Lung (tissue), 11 donors: ENCODE measurements at regions not wholly inside any gene's neighbourhood (a gene's known extent, or its start where the extent isn't known, plus 50 kb on each side); places are given as distances from the start of the nearest gene placed in this dataset.

Experiments
- ATAC-seq: fragments of 200-7000 bp; cut with Tn5 transposase; one replicate; pipeline ENCODE4 v1.9.1; 2020; ENCODE audit warnings: moderate number of reproducible peaks; ENCODE audit not compliant: insufficient read depth, low FRiP score
- DNase-seq, 3 donors: peaks; one replicate each; pipeline ENCODE4 v3.0.0-alpha.2; 2013 to 2017
- H3K27ac ChIP-seq, 2 donors: one replicate each; pipeline ENCODE4 v1.5.1; 2013; ENCODE audit warnings: mild to moderate bottlenecking in 2 of 2, moderate library complexity in 2 of 2, control low read depth in 1 of 2, inconsistent platforms in 1 of 2, low read depth in 1 of 2, low read length in 1 of 2
- H3K27me3 ChIP-seq, 3 donors: one replicate each; pipeline ENCODE4 v1.5.1; 2013; ENCODE audit warnings: low read length in 2 of 3; ENCODE audit not compliant: control insufficient read depth in 3 of 3, insufficient read depth in 3 of 3
- H3K36me3 ChIP-seq, 4 donors: one replicate each; pipeline ENCODE4 v1.5.1; 2013; ENCODE audit warnings: low read length in 4 of 4, mild to moderate bottlenecking in 1 of 4, moderate library complexity in 1 of 4; ENCODE audit not compliant: control insufficient read depth in 4 of 4, insufficient read depth in 4 of 4
- H3K4me1 ChIP-seq, 5 donors: one replicate each; pipeline ENCODE4 v1.5.1; 2013; ENCODE audit warnings: low read length in 5 of 5, mild to moderate bottlenecking in 2 of 5, moderate library complexity in 1 of 5; ENCODE audit not compliant: control insufficient read depth in 5 of 5, insufficient read depth in 5 of 5
- H3K4me3 ChIP-seq: one replicate; pipeline ENCODE4 v1.5.1; 2013; ENCODE audit warnings: mild to moderate bottlenecking, control low read depth, moderate library complexity
- H3K9ac ChIP-seq, 2 donors: one replicate each; pipeline ENCODE4 v1.5.1; 2013; ENCODE audit warnings: low read length in 2 of 2, control low read depth in 1 of 2; ENCODE audit not compliant: insufficient read depth in 1 of 2
- H3K9me3 ChIP-seq, 4 donors: one replicate each; pipeline ENCODE4 v1.5.1; 2013; ENCODE audit warnings: low read length in 3 of 4, mild to moderate bottlenecking in 1 of 4, moderate library complexity in 1 of 4; ENCODE audit not compliant: control insufficient read depth in 4 of 4, insufficient read depth in 3 of 4
- WGBS, 2 donors: extraction: QIAGEN DNeasy Blood & Tissue Kit; methylation state at CpG; one replicate each; pipeline ENCODE4 v1.1.7; 2013; 5-methylcytosine and 5-hydroxymethylcytosine counted together
- TF ChIP-seq, protein P1 (sequence below): IDR thresholded peaks from 2 replicates; pipeline ENCODE4 v1.5.1; 2012; ENCODE audit warnings: mild to moderate bottlenecking; ENCODE audit errors: control extremely low read depth, extremely low read depth
- donor health status: control.
- donor health status: control.
- donor health status: Bipolar disorder and iron deficiency.
- donor health status: healthy.
- donor health status: DM: yes; HTN: yes; CAD: no.

DNA sequence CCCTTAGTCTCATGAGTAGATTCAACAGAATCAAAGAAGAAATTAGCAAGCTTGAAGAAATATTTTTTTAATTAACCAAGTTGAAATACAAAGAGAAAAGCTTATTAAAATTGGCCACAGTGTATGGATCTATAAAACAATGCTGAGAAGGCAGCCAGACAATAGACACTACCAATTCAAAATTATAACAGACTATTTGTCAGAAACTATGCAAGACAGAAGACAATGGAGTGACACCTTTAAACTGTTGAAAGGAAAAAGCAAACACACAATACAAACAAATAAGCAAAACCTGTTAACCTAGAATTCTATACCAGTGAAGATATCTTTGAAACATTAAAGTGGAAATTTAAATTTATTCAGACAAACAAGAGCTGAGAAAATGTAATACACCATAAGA, 225.4 kb downstream of the CASP12 start:
- Histone ChIP-seq H3K27ac (no peak overlapping the region), H3K9me3 (no peaks in the 10 kb centered on the region), H3K9ac (no peak overlapping the region), H3K27me3 (no peaks in the 10 kb centered on the region), H3K36me3 (no peaks in the 10 kb centered on the region), H3K4me3 (no peak overlapping the region), H3K4me1 (no peaks in the 10 kb centered on the region)
- TF ChIP-seq, protein P1, sequence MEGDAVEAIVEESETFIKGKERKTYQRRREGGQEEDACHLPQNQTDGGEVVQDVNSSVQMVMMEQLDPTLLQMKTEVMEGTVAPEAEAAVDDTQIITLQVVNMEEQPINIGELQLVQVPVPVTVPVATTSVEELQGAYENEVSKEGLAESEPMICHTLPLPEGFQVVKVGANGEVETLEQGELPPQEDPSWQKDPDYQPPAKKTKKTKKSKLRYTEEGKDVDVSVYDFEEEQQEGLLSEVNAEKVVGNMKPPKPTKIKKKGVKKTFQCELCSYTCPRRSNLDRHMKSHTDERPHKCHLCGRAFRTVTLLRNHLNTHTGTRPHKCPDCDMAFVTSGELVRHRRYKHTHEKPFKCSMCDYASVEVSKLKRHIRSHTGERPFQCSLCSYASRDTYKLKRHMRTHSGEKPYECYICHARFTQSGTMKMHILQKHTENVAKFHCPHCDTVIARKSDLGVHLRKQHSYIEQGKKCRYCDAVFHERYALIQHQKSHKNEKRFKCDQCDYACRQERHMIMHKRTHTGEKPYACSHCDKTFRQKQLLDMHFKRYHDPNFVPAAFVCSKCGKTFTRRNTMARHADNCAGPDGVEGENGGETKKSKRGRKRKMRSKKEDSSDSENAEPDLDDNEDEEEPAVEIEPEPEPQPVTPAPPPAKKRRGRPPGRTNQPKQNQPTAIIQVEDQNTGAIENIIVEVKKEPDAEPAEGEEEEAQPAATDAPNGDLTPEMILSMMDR, result no peak
- DNase-seq (no peak), ATAC-seq (no peak)

GRCh38 chr11:104668797-104669463, 229.3 kb downstream of the CASP12 start:
- TF ChIP-seq, protein P1, result no peak
- 58 to 74% methylated on average over 5 of the region's 5 CpGs for WGBS, 2 donors
- Histone ChIP-seq H3K4me3 (no peak overlapping the region), H3K9ac (no peak overlapping the region), H3K36me3 (no peaks in the 10 kb centered on the region), H3K27me3 (no peaks in the 10 kb centered on the region), H3K9me3 (no peaks in the 10 kb centered on the region), H3K27ac (no peak overlapping the region), H3K4me1 (no peaks in the 10 kb centered on the region)
- ATAC-seq, result no peak
- DNase-seq, result peak in 1 of 3 donors; percentile 31

DNA sequence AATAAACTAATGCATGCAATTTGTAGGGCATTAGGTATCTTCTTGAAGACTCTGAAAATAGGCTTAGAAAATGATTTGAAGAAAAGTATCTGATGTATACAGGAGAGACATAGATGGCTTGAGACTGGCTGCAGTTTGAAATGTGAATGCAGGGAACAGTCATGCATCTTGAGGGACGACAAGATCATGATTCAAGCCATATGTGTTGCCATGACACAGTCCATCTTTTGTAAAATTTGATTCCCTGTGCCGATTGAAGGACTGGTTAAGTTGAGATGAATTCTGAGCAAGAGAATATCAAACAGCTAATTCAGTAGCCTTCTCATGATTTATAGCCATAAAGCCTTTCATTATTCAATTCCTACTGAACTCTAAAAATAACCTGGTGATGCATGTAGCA, 231.6 kb downstream of the CASP12 start:
- no peak for DNase-seq
- H3K4me3 ChIP-seq, result no peak overlapping the region
- no peaks in the 10 kb centered on the region for H3K36me3 ChIP-seq
- no peaks in the 10 kb centered on the region for H3K27me3 ChIP-seq
- no peaks in the 10 kb centered on the region for H3K4me1 ChIP-seq
- H3K27ac ChIP-seq, result no peak overlapping the region
- no peak overlapping the region for H3K9ac ChIP-seq
- TF ChIP-seq, protein P1, result no peak
- WGBS, 2 donors, result 77 to 87% methylated on average over 2 of the region's 2 CpGs
- H3K9me3 ChIP-seq, result no peaks in the 10 kb centered on the region
- ATAC-seq, result no peak

- 15 to 46% methylated on average over 3 of the region's 3 CpGs for WGBS, 2 donors
- no peak overlapping the region for H3K4me3 ChIP-seq
- no peak overlapping the region for H3K27ac ChIP-seq
- H3K4me1 ChIP-seq, result no peaks in the 10 kb centered on the region
- DNase-seq (peak; percentile 45 to 94 (median 93)), ATAC-seq (no peak)
- TF ChIP-seq, protein P1, result no peak
- H3K36me3 ChIP-seq, result no peaks in the 10 kb centered on the region
- no peak overlapping the region for H3K9ac ChIP-seq
- no peaks in the 10 kb centered on the region for H3K9me3 ChIP-seq
- H3K27me3 ChIP-seq, result no peaks in the 10 kb centered on the region
Observed at GRCh38 chr11:104665641-104666040, 232.6 kb downstream of the CASP12 start.
